GM21367 (cell line): ENCODE measurements at regions not wholly inside any gene's neighbourhood (a gene's known extent, or its start where the extent isn't known, plus 50 kb on each side); places are given as distances from the start of the nearest gene placed in this dataset.
"Not testable (repeated sequence)": the region's sequence is repeated elsewhere in the genome, so short reads cannot be mapped to it uniquely, and the experiment has no call there.

Experiments used
- ATAC-seq: cut with Tn5 transposase; IDR thresholded peaks from one replicate; pipeline ENCODE4 v1.9.1; 2021; ENCODE audit not compliant: unreplicated experiment

DNA sequence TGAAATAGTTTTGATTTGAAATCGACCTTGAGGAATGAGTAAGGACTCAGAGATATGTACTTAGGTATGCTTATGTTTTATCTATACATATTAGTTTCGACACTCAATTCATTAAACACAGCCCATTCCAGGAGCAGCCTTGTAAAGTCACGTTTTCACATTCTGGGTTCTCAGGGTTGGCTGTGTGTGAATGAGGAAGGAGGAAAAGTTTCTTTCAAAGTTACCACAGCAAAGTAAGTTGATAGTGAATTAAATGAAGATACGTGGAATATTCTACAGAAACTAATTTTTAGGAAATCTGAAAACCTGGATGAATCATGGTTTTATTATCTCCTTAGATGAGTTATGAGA lies 133.5 kb downstream of the C3orf38 start:
- no peak for ATAC-seq

GRCh38 chr3:88291486-88291885 lies 141.7 kb downstream of the C3orf38 start:
- no peak for ATAC-seq

DNA sequence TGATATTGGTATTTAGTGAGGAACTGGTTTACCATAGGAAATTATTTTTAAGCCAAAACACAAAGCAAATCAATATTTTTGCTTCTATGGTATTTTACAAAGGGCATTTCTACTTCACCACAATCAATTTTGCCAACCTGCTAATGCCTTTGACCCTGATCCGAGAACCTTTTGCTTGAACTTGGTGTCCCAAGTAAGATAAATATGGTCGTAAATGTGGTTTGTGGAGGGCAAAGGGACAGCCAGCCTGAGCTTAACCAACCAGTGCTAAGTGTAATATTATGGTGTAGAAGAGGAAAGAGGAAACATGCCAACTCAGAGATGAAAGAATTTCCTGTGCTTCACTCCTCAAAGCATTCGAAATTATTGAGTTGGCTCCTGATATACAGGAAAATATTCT lies 148.4 kb downstream of the C3orf38 start:
- no peak for ATAC-seq

- no peak for ATAC-seq
Observed at GRCh38 chr3:88301273-88301995, 151.7 kb downstream of the C3orf38 start.

GRCh38 chr3:88301996-88302393 lies 152.2 kb downstream of the C3orf38 start:
- ATAC-seq: no peak

GRCh38 chr3:88303331-88303904 lies 153.7 kb downstream of the C3orf38 start:
- ATAC-seq: not testable (repeated sequence)

- ATAC-seq: no peak
Observed at GRCh38 chr3:88307666-88308065, 157.9 kb downstream of the C3orf38 start.

GRCh38 chr3:88311826-88312225 lies 162.1 kb downstream of the C3orf38 start:
- no peak for ATAC-seq

DNA sequence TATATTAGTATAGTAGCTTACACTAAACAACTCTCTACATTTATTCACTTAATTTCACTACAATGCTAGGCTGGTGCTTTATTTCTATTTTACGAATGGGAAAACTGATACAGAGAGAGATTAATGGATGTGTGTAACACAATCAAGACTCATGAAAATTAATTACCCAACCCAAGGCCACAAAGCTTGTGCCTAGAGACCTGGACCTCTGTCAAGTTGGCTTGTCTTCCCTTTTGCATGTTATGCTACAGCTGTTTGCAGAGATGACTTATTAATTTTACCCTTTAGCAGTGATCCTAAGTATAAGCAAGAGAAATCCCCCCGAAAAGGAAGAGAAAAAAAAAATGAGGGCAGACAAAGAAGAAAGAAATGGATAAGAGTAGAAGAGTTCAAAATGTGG lies 162.5 kb downstream of the C3orf38 start:
- no peak for ATAC-seq

DNA sequence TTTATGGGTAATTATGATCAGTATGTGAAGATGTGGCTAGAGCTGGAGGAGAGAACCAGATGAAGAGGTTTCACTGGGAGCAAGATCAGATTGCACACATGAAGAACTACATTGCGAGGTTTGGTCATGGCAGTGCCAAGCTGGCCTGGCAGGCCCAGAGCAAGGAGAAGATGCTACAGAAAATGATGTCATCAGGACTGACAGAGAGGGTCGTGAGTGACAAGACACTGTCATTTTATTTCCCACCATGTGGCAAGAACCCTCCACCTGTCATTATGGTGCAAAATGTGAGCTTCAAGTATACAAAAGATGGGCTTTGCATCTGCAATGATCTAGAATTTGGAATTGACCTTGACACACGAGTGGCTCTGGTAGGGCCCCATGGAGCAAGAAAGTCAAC lies 168.3 kb downstream of the C3orf38 start:
- ATAC-seq: no peak

- ATAC-seq: no peak
Observed at GRCh38 chr3:88321363-88322050, 171.7 kb downstream of the C3orf38 start.

DNA sequence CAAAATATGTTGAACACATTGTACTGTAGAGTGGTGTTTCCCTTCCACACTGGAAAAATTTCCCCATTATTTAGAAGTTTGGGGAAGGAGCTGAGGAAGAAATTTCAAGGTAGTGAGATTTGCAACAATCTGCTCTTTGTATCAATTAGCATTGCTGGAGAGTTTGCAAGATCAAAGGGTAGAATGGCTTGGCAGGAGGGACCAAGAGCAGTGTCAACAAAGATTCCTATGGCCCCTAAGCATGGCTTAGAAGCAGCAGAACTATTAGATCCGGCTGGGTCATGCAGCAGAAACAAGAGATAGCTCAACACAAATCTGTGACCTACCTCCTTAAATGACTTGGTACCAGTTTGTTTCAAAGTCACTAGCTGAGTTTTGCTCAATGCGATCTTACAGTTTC lies 175.0 kb downstream of the C3orf38 start:
- no peak for ATAC-seq

GRCh38 chr3:88334187-88334868 lies 184.6 kb downstream of the C3orf38 start:
- no peak for ATAC-seq

DNA sequence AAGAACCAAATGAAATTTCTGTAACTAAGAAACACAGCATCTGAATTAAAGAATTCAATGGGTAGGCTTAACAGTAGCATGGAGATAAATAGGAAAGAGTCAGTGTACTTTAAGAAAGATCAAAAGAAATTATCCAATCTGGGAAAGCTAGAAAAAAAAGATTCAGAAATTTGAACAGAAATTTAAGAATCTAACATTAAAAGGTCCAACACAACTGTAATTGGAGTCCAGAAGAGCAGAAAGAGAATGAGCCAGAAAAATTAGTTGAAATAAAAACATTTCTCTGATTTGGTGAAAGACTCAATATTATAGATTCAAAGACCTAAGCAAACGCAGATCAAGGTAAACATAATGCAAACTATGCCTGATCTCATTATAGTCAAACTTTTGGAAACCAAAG lies 187.1 kb downstream of the C3orf38 start:
- ATAC-seq: no peak

GRCh38 chr3:88343264-88343663 lies 193.5 kb downstream of the C3orf38 start:
- ATAC-seq: no peak

DNA sequence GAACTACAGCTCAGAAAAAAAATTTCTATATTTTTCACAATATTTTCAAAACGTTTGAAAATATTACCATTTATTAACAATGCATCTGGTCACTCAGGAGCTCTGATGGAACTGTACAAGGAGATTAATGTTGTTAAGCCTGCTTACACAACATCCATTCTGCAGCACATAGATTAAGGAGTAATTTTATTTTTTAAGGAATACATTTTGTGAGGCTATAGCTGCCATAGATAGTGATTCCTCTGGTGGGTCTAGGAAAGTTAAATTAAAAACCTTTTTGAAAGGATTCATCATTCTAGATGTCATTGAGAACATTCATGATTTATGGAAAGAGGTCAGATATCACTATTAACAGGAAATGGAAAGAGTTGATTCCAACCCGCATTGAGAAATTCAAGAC lies 196.9 kb downstream of the C3orf38 start:
- no peak for ATAC-seq

DNA sequence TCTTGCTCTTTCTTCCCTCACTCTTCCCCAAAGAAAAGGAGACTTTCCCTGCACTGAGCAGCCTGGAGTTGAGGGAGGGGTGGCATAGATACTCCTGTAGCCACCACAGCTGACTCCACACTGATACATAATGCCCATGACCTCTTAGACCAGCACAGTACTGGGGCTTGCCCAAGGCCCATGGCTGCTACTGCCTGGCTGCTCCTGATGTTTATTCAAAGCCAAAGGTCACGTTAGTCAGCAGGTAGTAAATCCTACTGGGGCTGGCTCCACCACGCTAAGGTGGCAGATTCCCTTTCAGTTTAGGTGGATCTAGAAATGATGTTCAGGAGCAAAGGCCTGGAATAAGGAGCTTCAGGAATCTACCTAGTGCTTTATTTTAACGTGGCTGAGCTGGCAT lies 212.7 kb downstream of the C3orf38 start:
- ATAC-seq: no peak

DNA sequence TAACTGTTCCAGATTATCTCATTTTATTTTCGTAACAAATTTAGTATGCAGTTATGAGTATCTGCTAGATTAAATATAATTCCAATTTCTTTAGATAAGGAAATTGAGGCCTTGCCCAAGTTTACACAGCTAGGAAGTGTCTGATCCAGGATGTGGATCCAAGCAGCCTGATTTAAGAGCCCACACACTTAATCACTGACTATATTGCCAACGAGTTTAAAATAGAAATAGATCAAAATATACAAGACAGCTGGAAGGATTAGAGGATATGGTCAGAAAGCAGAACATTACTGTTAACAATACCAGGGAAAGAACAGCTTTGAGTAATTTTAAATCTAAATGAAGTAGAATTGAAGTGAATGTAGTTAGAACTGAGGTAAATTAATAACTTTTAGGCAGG lies 215.2 kb downstream of the C3orf38 start:
- no peak for ATAC-seq

DNA sequence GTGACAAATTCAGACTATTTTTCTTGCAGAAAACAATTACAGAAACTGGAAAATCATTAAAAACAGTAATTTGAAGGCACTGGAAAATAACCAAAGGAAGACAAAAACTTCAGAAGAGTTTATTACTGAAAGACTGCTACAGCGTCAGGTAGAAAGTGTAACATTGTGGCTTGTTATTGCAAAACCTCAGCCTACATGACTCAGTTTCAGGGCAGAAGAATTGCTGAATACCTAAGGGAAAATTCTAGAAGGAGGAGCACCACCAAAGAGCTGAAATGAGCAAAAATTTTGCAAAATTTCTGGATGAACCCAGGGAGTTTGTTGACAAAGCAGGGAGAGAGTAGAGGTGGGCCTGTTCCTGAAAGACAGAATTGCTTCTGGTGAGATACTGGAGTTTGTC lies 219.6 kb downstream of the C3orf38 start:
- ATAC-seq: no peak

- ATAC-seq: no peak
Observed at GRCh38 chr3:88369767-88370166, 220.0 kb downstream of the C3orf38 start.

DNA sequence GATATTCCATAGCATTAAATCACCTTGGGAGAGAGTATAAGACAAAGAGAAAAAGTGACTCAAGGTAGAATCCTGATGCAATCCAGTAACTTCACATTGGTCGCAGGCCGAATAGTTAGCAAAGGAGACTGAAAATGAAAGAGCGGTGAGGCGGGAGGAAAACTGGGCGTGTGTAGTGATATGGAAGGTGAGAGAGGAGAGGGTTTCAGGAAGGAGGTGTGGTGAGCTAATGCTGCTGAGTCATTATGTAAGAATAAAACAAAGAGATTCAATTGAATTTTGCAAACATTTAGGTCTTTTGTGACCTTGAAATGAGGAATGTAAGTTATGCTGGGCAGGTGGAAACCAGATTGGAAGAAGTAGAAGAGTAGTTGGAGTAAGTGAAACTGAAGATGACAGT lies 235.3 kb downstream of the C3orf38 start:
- ATAC-seq: no peak

GRCh38 chr3:88398581-88398980 lies 248.8 kb downstream of the C3orf38 start:
- ATAC-seq: no peak
